Neural progenitor cell (in vitro differentiated cells): ENCODE measurements at regions not wholly inside any gene's neighbourhood (a gene's known extent, or its start where the extent isn't known, plus 50 kb on each side); places are given as distances from the start of the nearest gene placed in this dataset.

ENCODE experiments used
- DNase-seq: peaks from one replicate; pipeline ENCODE4 v3.0.0-alpha.2; 2016; ENCODE audit warnings: low spot score
- H2AFZ ChIP-seq: fragments of 200-600 bp; sonication (generic); replicated peaks from 2 replicates; pipeline ENCODE4 v1.6.1; 2016; ENCODE audit warnings: antibody characterized with exemption
- H3F3A ChIP-seq: fragments of 200-600 bp; sonication (generic); 2 replicates; pipeline ENCODE4 v1.6.1; 2016; ENCODE audit warnings: antibody characterized with exemption, low read depth
- H3K27ac ChIP-seq: fragments of 200-600 bp; sonication (generic); 2 replicates; pipeline ENCODE4 v1.5.1; 2016; ENCODE audit warnings: mild to moderate bottlenecking
- H3K27me3 ChIP-seq: fragments of 200-600 bp; sonication (generic); 2 replicates; pipeline ENCODE4 v1.6.1; 2016; ENCODE audit warnings: mild to moderate bottlenecking, moderate library complexity
- H3K36me3 ChIP-seq: fragments of 200-600 bp; sonication (generic); 2 replicates; pipeline ENCODE4 v1.5.1; 2016
- H3K4me1 ChIP-seq: fragments of 200-600 bp; sonication (generic); 2 replicates; pipeline ENCODE4 v1.6.1; 2016; ENCODE audit warnings: mixed run types
- H3K4me2 ChIP-seq: fragments of 200-600 bp; sonication (generic); 2 replicates; pipeline ENCODE4 v1.6.1; 2016
- H3K4me3 ChIP-seq: fragments of 200-600 bp; sonication (generic); 2 replicates; pipeline ENCODE4 v1.5.1; 2016
- H3K79me2 ChIP-seq: fragments of 200-600 bp; sonication (generic); 2 replicates; pipeline ENCODE4 v1.6.1; 2016; ENCODE audit warnings: low read depth
- H3K9ac ChIP-seq: fragments of 200-600 bp; sonication (generic); 2 replicates; pipeline ENCODE4 v1.6.1; 2016
- H3K9me3 ChIP-seq: fragments of 200-600 bp; sonication (generic); 2 replicates; pipeline ENCODE4 v1.5.1; 2016; ENCODE audit warnings: low read depth
- H4K20me1 ChIP-seq: fragments of 200-600 bp; sonication (generic); 2 replicates; pipeline ENCODE4 v1.6.1; 2016; ENCODE audit warnings: low read depth
- H3K27ac Mint-ChIP-seq: 3 replicates; pipeline ENCODE4 v1.8.0; 2021; ENCODE audit warnings: mixed read lengths
- H3K27me3 Mint-ChIP-seq: 2 replicates; pipeline ENCODE4 v1.8.0; 2022; ENCODE audit warnings: low read depth, mild to moderate bottlenecking, inconsistent platforms, moderate library complexity, mixed read lengths; ENCODE audit not compliant: insufficient read depth
- H3K36me3 Mint-ChIP-seq: 3 replicates; pipeline ENCODE4 v1.8.0; 2021; ENCODE audit warnings: mixed read lengths
- H3K4me1 Mint-ChIP-seq: 3 replicates; pipeline ENCODE4 v1.8.0; 2021; ENCODE audit warnings: mixed read lengths
- H3K4me3 Mint-ChIP-seq: 3 replicates; pipeline ENCODE4 v1.8.0; 2021; ENCODE audit warnings: mild to moderate bottlenecking, moderate library complexity, mixed read lengths
- H3K9me3 Mint-ChIP-seq: 3 replicates; pipeline ENCODE4 v1.8.0; 2020; ENCODE audit warnings: mixed read lengths
- EZH2 ChIP-seq: fragments of 200-600 bp; sonication (generic); IDR thresholded peaks from 2 replicates; pipeline ENCODE4 v1.6.1; 2017; ENCODE audit warnings: antibody characterized with exemption, mild to moderate bottlenecking, moderate library complexity
- EZH2phosphoT487 ChIP-seq: fragments of 200-600 bp; sonication (generic); IDR thresholded peaks from 2 replicates; pipeline ENCODE4 v1.6.1; 2017; ENCODE audit warnings: antibody characterized with exemption
- TF ChIP-seq, protein P1 (sequence below): fragments of 200-600 bp; sonication (generic); IDR thresholded peaks from 2 replicates; pipeline ENCODE4 v1.5.1; 2017; ENCODE audit warnings: antibody characterized with exemption, mild to moderate bottlenecking

DNA sequence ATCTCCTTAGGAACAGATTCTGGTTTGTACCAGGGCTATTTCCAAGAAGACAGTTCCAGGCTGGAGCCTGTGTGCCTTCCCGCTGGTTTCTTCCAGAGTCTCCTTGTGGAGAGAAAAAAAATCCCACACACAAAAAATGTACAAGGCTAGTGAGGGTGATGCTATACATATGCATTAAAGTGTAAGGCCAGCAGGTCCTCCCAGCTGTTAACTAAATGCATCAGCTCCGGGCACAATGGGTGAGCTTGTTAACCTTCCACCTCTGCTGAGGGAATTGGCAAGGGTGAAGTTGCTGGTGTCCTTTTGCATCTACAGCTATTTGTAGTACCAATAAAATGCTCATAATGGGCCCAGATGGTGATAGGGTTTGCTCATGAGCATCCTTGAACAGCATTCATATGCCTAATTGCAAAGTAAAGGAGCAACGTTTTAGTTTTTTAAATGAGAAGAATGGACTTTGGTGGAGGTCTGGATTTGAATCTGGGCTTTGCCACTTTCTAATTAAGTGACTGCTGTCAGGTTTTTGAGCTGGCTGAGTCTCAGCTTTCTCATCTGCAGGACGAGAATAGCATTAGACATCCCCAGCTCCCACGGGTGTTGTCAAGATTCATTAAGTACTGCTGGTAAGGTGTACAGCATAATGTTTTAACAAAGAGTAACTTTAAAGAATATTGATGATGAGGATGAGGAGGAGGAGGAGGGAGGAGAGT, 361.8 kb downstream of the QKI start:
- H3K36me3 Mint-ChIP-seq = no peaks in the 10 kb centered on the region
- TF ChIP-seq EZH2 (no peak), EZH2phosphoT487 (no peak)
- TF ChIP-seq, protein P1, sequence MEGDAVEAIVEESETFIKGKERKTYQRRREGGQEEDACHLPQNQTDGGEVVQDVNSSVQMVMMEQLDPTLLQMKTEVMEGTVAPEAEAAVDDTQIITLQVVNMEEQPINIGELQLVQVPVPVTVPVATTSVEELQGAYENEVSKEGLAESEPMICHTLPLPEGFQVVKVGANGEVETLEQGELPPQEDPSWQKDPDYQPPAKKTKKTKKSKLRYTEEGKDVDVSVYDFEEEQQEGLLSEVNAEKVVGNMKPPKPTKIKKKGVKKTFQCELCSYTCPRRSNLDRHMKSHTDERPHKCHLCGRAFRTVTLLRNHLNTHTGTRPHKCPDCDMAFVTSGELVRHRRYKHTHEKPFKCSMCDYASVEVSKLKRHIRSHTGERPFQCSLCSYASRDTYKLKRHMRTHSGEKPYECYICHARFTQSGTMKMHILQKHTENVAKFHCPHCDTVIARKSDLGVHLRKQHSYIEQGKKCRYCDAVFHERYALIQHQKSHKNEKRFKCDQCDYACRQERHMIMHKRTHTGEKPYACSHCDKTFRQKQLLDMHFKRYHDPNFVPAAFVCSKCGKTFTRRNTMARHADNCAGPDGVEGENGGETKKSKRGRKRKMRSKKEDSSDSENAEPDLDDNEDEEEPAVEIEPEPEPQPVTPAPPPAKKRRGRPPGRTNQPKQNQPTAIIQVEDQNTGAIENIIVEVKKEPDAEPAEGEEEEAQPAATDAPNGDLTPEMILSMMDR = no peak

DNA sequence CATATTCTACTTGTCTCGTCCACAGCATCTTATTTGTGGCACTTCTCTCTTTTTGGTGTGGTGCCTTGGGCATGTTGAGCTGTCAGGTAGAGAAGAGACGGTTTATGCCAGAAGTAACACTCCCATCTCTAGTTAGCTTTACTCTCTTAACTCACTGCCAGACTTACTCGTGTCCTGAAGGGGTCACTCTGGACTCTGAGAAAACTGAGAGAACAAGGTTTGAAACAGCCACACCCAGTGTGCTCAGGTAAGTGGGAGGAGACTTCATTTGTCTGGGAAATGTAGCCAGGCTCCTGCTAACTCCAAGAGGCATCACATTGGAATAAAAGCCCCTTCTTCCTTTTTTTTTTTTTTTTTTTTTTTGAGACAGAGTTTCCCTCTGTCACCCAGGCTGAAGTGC, 360.8 kb downstream of the QKI start:
- Histone ChIP-seq H4K20me1 (no peaks in the 10 kb centered on the region), H3K36me3 (no peaks in the 10 kb centered on the region), H3F3A (no peaks in the 10 kb centered on the region), H3K9me3 (no peaks in the 10 kb centered on the region), H3K79me2 (no peaks in the 10 kb centered on the region), H3K9ac (no peak overlapping the region), H3K4me1 (peaks cover under 1% of the 10 kb centered on the region), H3K27me3 (no peaks in the 10 kb centered on the region), H3K27ac (no peak overlapping the region), H3K4me3 (no peak overlapping the region), H2AFZ (no peak overlapping the region), H3K4me2 (no peak overlapping the region)
- Mint-ChIP-seq H3K4me3 (no peak overlapping the region), H3K36me3 (no peaks in the 10 kb centered on the region), H3K9me3 (no peaks in the 10 kb centered on the region), H3K27me3 (peaks cover 12% of the 10 kb centered on the region), H3K27ac (no peak overlapping the region), H3K4me1 (peaks cover 15% of the 10 kb centered on the region)
- DNase-seq = no peak
- TF ChIP-seq, protein P1 = no peak
- TF ChIP-seq EZH2 (no peak), EZH2phosphoT487 (no peak)

More for the DNA sequence above, 361.8 kb downstream of the QKI start:
- Mint-ChIP-seq H3K27ac (no peak overlapping the region), H3K4me3 (no peak overlapping the region), H3K9me3 (no peaks in the 10 kb centered on the region), H3K4me1 (peaks cover 25% of the 10 kb centered on the region), H3K27me3 (peaks cover 12% of the 10 kb centered on the region)
- no peaks in the 10 kb centered on the region for H3K9me3 ChIP-seq
- H2AFZ ChIP-seq = no peak overlapping the region
- H3K4me3 ChIP-seq = no peak overlapping the region
- peaks cover 3% of the 10 kb centered on the region for H3F3A ChIP-seq
- no peaks in the 10 kb centered on the region for H4K20me1 ChIP-seq
- no peaks in the 10 kb centered on the region for H3K36me3 ChIP-seq
- no peaks in the 10 kb centered on the region for H3K79me2 ChIP-seq
- no peak overlapping the region for H3K9ac ChIP-seq
- H3K4me2 ChIP-seq = no peak overlapping the region
- H3K27me3 ChIP-seq = no peaks in the 10 kb centered on the region
- H3K4me1 ChIP-seq = peaks cover 10% of the 10 kb centered on the region
- H3K27ac ChIP-seq = no peak overlapping the region
- DNase-seq = no peak

DNA sequence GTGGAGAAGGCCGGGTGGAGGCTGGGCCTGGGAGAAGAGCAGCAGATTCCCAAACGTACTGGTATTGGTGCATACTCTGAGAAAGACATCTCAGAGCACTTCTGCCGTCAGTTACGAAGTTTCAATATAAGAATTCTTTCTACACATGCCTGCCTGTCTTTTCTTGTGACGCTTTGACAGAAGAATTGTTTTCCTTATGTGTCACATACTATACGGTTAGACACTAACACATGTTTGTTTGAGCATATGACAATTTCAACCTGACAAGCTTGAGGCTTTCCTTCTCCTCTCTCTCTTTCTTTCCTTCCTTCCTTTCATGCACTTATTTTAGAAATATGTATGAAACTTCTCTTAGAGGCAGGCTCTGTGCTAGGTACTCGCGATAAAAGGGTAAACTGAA, 360.0 kb downstream of the QKI start:
- Mint-ChIP-seq H3K27me3 (peaks cover 11% of the 10 kb centered on the region), H3K27ac (no peak overlapping the region), H3K4me3 (no peak overlapping the region), H3K36me3 (no peaks in the 10 kb centered on the region), H3K9me3 (no peaks in the 10 kb centered on the region), H3K4me1 (peaks cover 13% of the 10 kb centered on the region)
- no peaks in the 10 kb centered on the region for H3F3A ChIP-seq
- no peaks in the 10 kb centered on the region for H4K20me1 ChIP-seq
- TF ChIP-seq EZH2phosphoT487 (no peak), EZH2 (no peak)
- TF ChIP-seq, protein P1 = no peak
- no peak for DNase-seq
- H3K9me3 ChIP-seq = no peaks in the 10 kb centered on the region
- H3K27ac ChIP-seq = no peak overlapping the region
- no peak overlapping the region for H3K4me3 ChIP-seq
- no peaks in the 10 kb centered on the region for H3K27me3 ChIP-seq
- no peak overlapping the region for H2AFZ ChIP-seq
- H3K9ac ChIP-seq = no peak overlapping the region
- H3K4me2 ChIP-seq = no peak overlapping the region
- H3K4me1 ChIP-seq = no peaks in the 10 kb centered on the region
- H3K79me2 ChIP-seq = no peaks in the 10 kb centered on the region
- no peaks in the 10 kb centered on the region for H3K36me3 ChIP-seq
